Keratinocyte (primary cell): ENCODE measurements at regions not wholly inside any gene's neighbourhood (a gene's known extent, or its start where the extent isn't known, plus 50 kb on each side); places are given as distances from the start of the nearest gene placed in this dataset.

Experiments used
- CTCF ChIP-seq, 3 experiments: IDR thresholded peaks in 1 of 3; conservative IDR thresholded peaks in 1 of 3; optimal IDR thresholded peaks in 1 of 3; 2 replicates in 2 of 3; 3 replicates in 1 of 3; pipeline versions ENCODE3 to v1.5.1; 2011; ENCODE audit warnings: low read length in 3 of 3, mild to moderate bottlenecking in 3 of 3, moderate library complexity in 2 of 3, control low read depth in 1 of 3, inconsistent platforms in 1 of 3; ENCODE audit not compliant: insufficient read depth in 2 of 3; ENCODE audit errors: extremely low read depth in 1 of 3
- EZH2 ChIP-seq: IDR thresholded peaks from one replicate; pipeline ENCODE4 v1.6.1; 2012; ENCODE audit warnings: inconsistent platforms, mild to moderate bottlenecking, low read length, moderate library complexity

- TF ChIP-seq EZH2: no peak
- no peak for TF ChIP-seq CTCF (optimal IDR thresholded peaks at IDR 0.05 in 1 of 3, IDR thresholded peaks at IDR 0.05 in 1 of 3, conservative IDR thresholded peaks at IDR 0.05 in 1 of 3; ENCODE audit: extremely low read depth in 1 of 3, insufficient read depth in 2 of 3, low read length in 3 of 3)
These were observed 189.2 kb downstream of the PCSK1 start for GRCh38 chr5:96243862-96244261.
